ENCODE measurements at regions not wholly inside any gene's neighbourhood (a gene's known extent, or its start where the extent isn't known, plus 50 kb on each side); places are given as distances from the start of the nearest gene placed in this dataset.

GRCh38 chr12:13503094-13503835, 306.7 kb downstream of the EMP1 start:
- TF ChIP-seq EZH2phosphoT487 (IDR thresholded peaks at IDR 0.05; ENCODE audit: borderline replicate concordance, low read length): no peak
- no peak for TF ChIP-seq CTCF (IDR thresholded peaks at IDR 0.05; ENCODE audit: low read depth, low read length, poor library complexity, severe bottlenecking)
